Retina (tissue), 1 donor: ENCODE measurements at regions not wholly inside any gene's neighbourhood (a gene's known extent, or its start where the extent isn't known, plus 50 kb on each side); places are given as distances from the start of the nearest gene placed in this dataset.
"Not testable (repeated sequence)": the region's sequence is repeated elsewhere in the genome, so short reads cannot be mapped to it uniquely, and the experiment has no call there.

Experiments used
- DNase-seq: peaks from one replicate; pipeline ENCODE4 v3.0.0-alpha.2; 2016

- no peak for DNase-seq
Observed at GRCh38 chr2:18976168-18976961, 382.1 kb downstream of the OSR1 start.

GRCh38 chr2:18975506-18976167, 382.8 kb downstream of the OSR1 start:
- DNase-seq, result no peak

- no peak for DNase-seq
Observed at GRCh38 chr2:18971628-18972027, 382.3 kb upstream of the NT5C1B start.

GRCh38 chr2:18971069-18971378, 381.7 kb upstream of the NT5C1B start:
- DNase-seq, result no peak

GRCh38 chr2:18966131-18966530, 376.8 kb upstream of the NT5C1B start:
- no peak for DNase-seq

- not testable (repeated sequence) for DNase-seq
Observed at GRCh38 chr2:18963739-18964256, 374.4 kb upstream of the NT5C1B start.

GRCh38 chr2:18961991-18962421, 372.6 kb upstream of the NT5C1B start:
- no peak for DNase-seq

GRCh38 chr2:18959952-18960717, 370.8 kb upstream of the NT5C1B start:
- DNase-seq, result no peak

- no peak for DNase-seq
Observed at GRCh38 chr2:18959200-18959599, 369.8 kb upstream of the NT5C1B start.

GRCh38 chr2:18957909-18958308, 368.5 kb upstream of the NT5C1B start:
- no peak for DNase-seq

- no peak for DNase-seq
Observed at GRCh38 chr2:18950361-18950851, 361.0 kb upstream of the NT5C1B start.

GRCh38 chr2:18949871-18950270, 360.5 kb upstream of the NT5C1B start:
- no peak for DNase-seq

- no peak for DNase-seq
Observed at GRCh38 chr2:18940184-18940583, 350.8 kb upstream of the NT5C1B start.

- DNase-seq, result not testable (repeated sequence)
Observed at GRCh38 chr2:18939740-18940139, 350.4 kb upstream of the NT5C1B start.

- DNase-seq, result no peak
Observed at GRCh38 chr2:18934886-18935285, 345.5 kb upstream of the NT5C1B start.

GRCh38 chr2:18932853-18933252, 343.5 kb upstream of the NT5C1B start:
- no peak for DNase-seq

- no peak for DNase-seq
Observed at GRCh38 chr2:18930971-18931370, 341.6 kb upstream of the NT5C1B start.

- no peak for DNase-seq
Observed at GRCh38 chr2:18927525-18928232, 338.3 kb upstream of the NT5C1B start.

- no peak for DNase-seq
Observed at GRCh38 chr2:18926631-18927524, 337.5 kb upstream of the NT5C1B start.

- no peak for DNase-seq
Observed at GRCh38 chr2:18925296-18925695, 335.9 kb upstream of the NT5C1B start.

- DNase-seq, result no peak
Observed at GRCh38 chr2:18924886-18925285, 335.5 kb upstream of the NT5C1B start.

GRCh38 chr2:18924386-18924785, 335.0 kb upstream of the NT5C1B start:
- DNase-seq, result no peak
